Astrocyte of the spinal cord (primary cell): ENCODE measurements at regions not wholly inside any gene's neighbourhood (a gene's known extent, or its start where the extent isn't known, plus 50 kb on each side); places are given as distances from the start of the nearest gene placed in this dataset.

Experiments
- DNase-seq: peaks from one replicate; pipeline ENCODE4 v3.0.0; 2011; ENCODE audit warnings: low read depth, low spot score
- H3K4me3 ChIP-seq: 2 replicates; pipeline ENCODE4 v1.5.1; 2011; ENCODE audit warnings: low read depth, mild to moderate bottlenecking, low read length, moderate library complexity
- CTCF ChIP-seq: IDR thresholded peaks from 2 replicates; pipeline ENCODE4 v1.5.1; 2012; ENCODE audit warnings: low read depth, mild to moderate bottlenecking, low read length, inconsistent platforms
- in situ Hi-C: cut with HindIII; loops from 2 replicates; pipeline ENCODE4 v1.10.0; 2017; ENCODE audit warnings: low sequenced_read_pairs

DNA sequence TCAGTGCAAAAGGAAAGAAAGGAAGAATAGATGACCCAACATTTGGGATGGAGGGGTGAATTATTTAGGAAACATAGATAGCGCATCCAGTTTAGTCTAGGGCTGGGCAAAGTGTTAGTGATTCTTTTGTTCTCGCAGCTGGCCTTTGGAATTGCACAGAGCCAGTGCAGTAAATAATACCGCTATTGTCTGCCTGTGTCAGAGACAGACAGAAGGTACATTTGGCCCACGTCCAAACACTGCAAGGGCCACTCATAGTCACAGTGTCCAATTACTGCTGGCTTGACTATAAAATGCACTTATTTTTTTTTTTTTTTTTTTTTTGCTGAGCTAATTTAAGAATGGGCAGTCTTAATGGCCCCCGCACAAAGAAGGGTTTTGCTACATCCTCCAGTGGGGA, 638.6 kb downstream of the BCL11B start:
- TF ChIP-seq CTCF = no peak
- no peak overlapping the region for H3K4me3 ChIP-seq
- in situ Hi-C loops = no loop called here
- peak; percentile 1 for DNase-seq

- no peak overlapping the region for H3K4me3 ChIP-seq
- in situ Hi-C loops = no loop called here
- TF ChIP-seq CTCF = no peak
- no peak for DNase-seq
These were observed 637.8 kb downstream of the BCL11B start for GRCh38 chr14:98634043-98634820.

GRCh38 chr14:98638366-98638765, 633.6 kb downstream of the BCL11B start:
- H3K4me3 ChIP-seq = no peak overlapping the region
- DNase-seq = no peak
- in situ Hi-C loops = no loop called here
- TF ChIP-seq CTCF = no peak

- no peak for TF ChIP-seq CTCF
These were observed 624.2 kb downstream of the BCL11B start for GRCh38 chr14:98647754-98648153.

DNA sequence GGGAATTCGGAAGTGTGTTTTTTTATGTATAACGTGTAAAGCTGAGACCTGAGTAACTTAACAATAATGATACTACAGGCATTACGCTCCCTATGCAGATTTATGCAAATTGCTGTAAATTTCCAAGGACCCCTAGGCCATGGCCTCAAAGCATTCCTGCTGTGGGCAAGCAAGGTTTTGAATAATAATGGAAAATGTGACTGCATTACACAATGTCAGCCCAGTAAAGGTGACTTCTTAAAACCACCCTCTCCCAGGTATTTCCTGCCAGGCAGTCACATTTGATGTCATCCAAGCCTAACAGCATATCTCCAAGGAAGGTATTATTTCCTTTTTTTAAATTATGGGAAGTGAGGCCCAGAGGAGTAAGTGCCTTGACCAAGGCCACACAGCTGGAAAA, 621.0 kb downstream of the BCL11B start:
- no peak for TF ChIP-seq CTCF
- DNase-seq = no peak
- in situ Hi-C loops = no loop called here
- H3K4me3 ChIP-seq = no peak overlapping the region

More at GRCh38 chr14:98647754-98648153, 624.2 kb downstream of the BCL11B start:
- no peak overlapping the region for H3K4me3 ChIP-seq
- DNase-seq = no peak
- in situ Hi-C loops = no loop called here

GRCh38 chr14:98665007-98665406, 607.0 kb downstream of the BCL11B start:
- no peak for TF ChIP-seq CTCF
- H3K4me3 ChIP-seq = no peak overlapping the region
- DNase-seq = no peak
- in situ Hi-C loops = no loop called here
